ENCODE measurements at regions not wholly inside any gene's neighbourhood (a gene's known extent, or its start where the extent isn't known, plus 50 kb on each side); places are given as distances from the start of the nearest gene placed in this dataset.

DNA sequence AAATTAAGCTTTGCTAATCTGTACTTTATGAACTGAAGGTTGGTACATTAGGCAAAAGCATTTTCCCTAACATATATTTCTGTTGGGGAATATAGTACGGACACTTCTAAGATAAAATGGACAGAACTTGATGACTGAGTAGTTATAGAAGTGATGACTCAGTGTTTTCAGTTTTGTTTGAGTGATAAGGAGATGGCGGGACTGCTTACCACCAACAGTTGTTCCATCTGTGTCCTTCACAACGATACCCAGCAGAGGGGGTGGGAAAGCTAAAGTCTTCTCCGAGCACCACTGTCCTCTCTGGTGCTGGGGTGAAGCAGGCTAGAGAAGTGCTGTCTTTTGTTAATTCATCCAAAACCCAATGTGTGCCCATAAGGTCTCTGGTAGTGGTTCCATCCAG, 195.8 kb downstream of the CD47 start:
- Mint-ChIP-seq H3K9me3 (ENCODE audit: low read depth, unreplicated experiment) (no peaks in the 10 kb centered on the region), H3K36me3 (ENCODE audit: insufficient read depth, unreplicated experiment) (no peaks in the 10 kb centered on the region), H3K27me3 (ENCODE audit: unreplicated experiment) (peaks cover 56% of the 10 kb centered on the region), H3K4me3 (ENCODE audit: low read depth, unreplicated experiment) (no peak overlapping the region), H3K4me1 (ENCODE audit: low read depth, unreplicated experiment) (peaks cover 7% of the 10 kb centered on the region), H3K27ac (ENCODE audit: unreplicated experiment) (no peak overlapping the region)
- CTCF ChIA-PET, result no interaction called here
- TF ChIP-seq CTCF (IDR thresholded peaks at IDR 0.05; ENCODE audit: unreplicated experiment), result no peak
- intact Hi-C loops (cut with micrococcal nuclease; ENCODE audit: unreplicated experiment), result no loop called here
- no peak for DNase-seq
- BruUV-seq (replicated peaks), result no TSS peak

DNA sequence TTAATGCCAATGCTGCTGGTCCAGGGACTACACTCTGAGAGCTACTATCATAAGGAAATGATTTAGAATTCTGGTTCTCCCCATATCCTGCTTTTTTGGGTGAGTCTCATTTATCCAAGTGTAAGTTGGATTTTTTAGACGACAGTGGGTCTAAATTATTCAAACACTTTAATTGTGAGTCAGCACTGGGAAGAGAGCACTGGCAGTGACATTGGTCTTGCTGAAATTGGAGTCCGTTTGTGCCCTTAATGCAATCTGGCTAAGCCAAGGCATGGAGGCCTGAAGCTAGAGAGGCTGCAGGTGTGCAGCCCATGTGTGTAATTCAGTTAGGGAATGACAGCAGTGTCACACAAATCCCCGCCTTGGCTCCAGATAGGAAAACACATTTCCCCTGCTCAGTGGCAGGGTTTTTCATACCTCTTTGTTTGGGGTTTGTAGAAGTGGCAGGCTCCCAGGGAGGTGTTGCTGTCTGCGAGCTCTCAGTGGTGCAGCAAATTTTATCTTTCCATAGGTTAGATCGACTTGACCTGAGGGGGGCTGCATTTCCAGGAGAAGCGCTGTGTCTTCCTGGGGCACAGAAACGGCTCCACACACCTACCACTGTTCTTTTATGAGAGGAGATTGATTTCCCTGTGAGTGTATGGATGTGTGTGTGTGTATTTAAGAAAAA, 197.7 kb downstream of the CD47 start:
- Mint-ChIP-seq H3K9me3 (ENCODE audit: low read depth, unreplicated experiment) (no peaks in the 10 kb centered on the region), H3K4me3 (ENCODE audit: low read depth, unreplicated experiment) (no peak overlapping the region), H3K4me1 (ENCODE audit: low read depth, unreplicated experiment) (no peaks in the 10 kb centered on the region), H3K27me3 (ENCODE audit: unreplicated experiment) (peaks cover 46% of the 10 kb centered on the region), H3K36me3 (ENCODE audit: insufficient read depth, unreplicated experiment) (no peaks in the 10 kb centered on the region), H3K27ac (ENCODE audit: unreplicated experiment) (no peak overlapping the region)
- CTCF ChIA-PET, result interaction anchor here (0.6 kb wide), 1 partner anchor 533 kb away, joined by 3 read pairs; no protein-coding TSS in a partner anchor
- no peak for DNase-seq
- intact Hi-C loops (cut with micrococcal nuclease; ENCODE audit: unreplicated experiment), result no loop called here
- TF ChIP-seq CTCF (IDR thresholded peaks at IDR 0.05; ENCODE audit: unreplicated experiment), result no peak
- no TSS peak for BruUV-seq (replicated peaks)

- H3K4me3 Mint-ChIP-seq (ENCODE audit: low read depth, unreplicated experiment), result no peak overlapping the region
- no peaks in the 10 kb centered on the region for H3K27me3 Mint-ChIP-seq (ENCODE audit: unreplicated experiment)
- no peaks in the 10 kb centered on the region for H3K9me3 Mint-ChIP-seq (ENCODE audit: low read depth, unreplicated experiment)
- intact Hi-C loops (cut with micrococcal nuclease; ENCODE audit: unreplicated experiment), result no loop called here
- no peaks in the 10 kb centered on the region for H3K4me1 Mint-ChIP-seq (ENCODE audit: low read depth, unreplicated experiment)
- no peaks in the 10 kb centered on the region for H3K36me3 Mint-ChIP-seq (ENCODE audit: insufficient read depth, unreplicated experiment)
- BruUV-seq (replicated peaks), result no TSS peak
- CTCF ChIA-PET, result no interaction called here
- no peak overlapping the region for H3K27ac Mint-ChIP-seq (ENCODE audit: unreplicated experiment)
- TF ChIP-seq CTCF (IDR thresholded peaks at IDR 0.05; ENCODE audit: unreplicated experiment), result no peak
- no peak for DNase-seq
Measured at GRCh38 chr3:107884719-107885460, 205.9 kb downstream of the CD47 start.

DNA sequence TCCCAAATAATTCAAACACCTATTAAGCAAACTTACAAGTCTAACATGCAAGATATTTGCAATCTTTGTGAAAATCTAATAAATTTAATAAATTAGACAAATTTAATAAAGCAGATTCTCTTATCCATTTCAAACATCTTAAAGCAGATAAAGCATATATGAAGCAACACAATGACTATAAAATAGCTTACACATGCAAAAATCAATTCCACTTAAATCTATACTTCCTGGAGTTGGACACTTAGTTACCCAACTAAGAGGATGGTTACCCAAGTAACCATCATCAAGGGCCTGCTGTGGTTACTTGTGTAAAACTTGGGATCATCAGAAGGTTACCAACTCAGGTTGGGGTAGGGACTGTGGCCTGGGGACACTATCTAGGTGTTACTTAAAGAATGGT, 206.8 kb downstream of the CD47 start:
- Mint-ChIP-seq H3K27ac (ENCODE audit: unreplicated experiment) (no peak overlapping the region), H3K27me3 (ENCODE audit: unreplicated experiment) (no peaks in the 10 kb centered on the region), H3K36me3 (ENCODE audit: insufficient read depth, unreplicated experiment) (no peaks in the 10 kb centered on the region), H3K4me1 (ENCODE audit: low read depth, unreplicated experiment) (no peaks in the 10 kb centered on the region), H3K9me3 (ENCODE audit: low read depth, unreplicated experiment) (no peaks in the 10 kb centered on the region), H3K4me3 (ENCODE audit: low read depth, unreplicated experiment) (no peak overlapping the region)
- no peak for TF ChIP-seq CTCF (IDR thresholded peaks at IDR 0.05; ENCODE audit: unreplicated experiment)
- BruUV-seq (replicated peaks), result no TSS peak
- intact Hi-C loops (cut with micrococcal nuclease; ENCODE audit: unreplicated experiment), result no loop called here
- no peak for DNase-seq
- CTCF ChIA-PET, result no interaction called here
